AG20443 (cell line): ENCODE measurements at regions not wholly inside any gene's neighbourhood (a gene's known extent, or its start where the extent isn't known, plus 50 kb on each side); places are given as distances from the start of the nearest gene placed in this dataset.

Source experiments
- DNase-seq: peaks from one replicate; pipeline ENCODE4 v3.0.0; 2012; ENCODE audit warnings: low spot score, mixed read lengths

GRCh38 chr6:145485288-145485687 is 250.0 kb downstream of the EPM2A start:
- no peak for DNase-seq

GRCh38 chr6:145486306-145486705 is 249.0 kb downstream of the EPM2A start:
- DNase-seq: no peak

DNA sequence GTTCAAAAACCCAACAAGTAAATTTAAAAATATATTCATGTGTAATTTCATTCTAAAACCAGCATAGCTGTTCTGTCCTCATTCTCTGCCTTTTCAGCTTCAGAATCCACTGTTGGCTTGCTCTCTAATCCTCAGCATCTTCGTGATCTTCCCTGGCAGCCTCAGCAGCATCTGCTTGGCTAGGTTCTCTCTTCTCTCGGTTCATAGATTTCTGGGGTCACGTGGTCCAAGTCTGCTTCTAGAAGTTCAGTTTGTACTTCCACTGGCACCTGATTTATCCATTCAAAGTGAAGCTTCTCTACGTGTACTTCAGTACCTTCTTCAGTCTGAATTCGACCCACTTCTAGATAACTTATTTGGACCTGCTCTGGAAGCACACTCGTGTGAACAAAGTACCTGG is 245.7 kb downstream of the EPM2A start:
- no peak for DNase-seq

DNA sequence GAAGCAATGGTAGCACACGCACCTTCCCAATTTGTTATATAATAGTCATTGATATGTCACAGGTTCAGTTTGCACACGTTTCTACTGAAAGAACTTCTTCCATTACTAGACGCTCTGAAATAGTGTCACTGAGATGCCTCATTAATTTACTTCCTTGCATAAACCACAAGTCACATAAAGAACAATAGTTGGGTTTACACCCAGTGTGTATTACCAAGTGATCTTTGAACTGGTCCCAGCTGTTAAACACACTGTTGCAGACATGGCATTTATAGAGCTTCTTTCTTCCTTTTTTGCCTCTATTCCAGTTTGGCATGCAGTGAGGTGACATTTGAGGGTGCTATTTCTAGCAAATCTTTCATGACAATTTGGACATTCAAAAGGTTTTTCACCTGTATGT is 245.3 kb downstream of the EPM2A start:
- no peak for DNase-seq

DNA sequence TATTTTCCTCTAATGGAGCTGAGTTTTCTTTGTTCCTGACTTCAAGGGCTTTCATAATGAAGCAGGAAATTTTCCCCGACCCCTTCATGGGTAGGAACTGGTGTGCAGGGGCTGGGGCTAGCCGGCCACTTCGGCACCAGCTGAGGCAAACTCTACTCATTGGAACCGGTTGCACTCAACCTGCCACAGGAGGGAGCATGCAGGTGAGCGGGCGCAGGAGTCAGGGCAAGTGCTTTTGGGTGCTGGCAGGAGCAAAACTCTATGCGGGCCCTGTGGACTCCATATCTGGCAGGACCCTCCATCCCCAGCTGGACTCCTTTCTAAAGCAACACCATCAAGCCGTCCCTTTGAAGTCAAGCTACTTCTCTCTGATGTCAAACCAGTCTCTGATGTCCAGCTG is 244.2 kb downstream of the EPM2A start:
- no peak for DNase-seq

GRCh38 chr6:145497006-145497405 is 238.3 kb downstream of the EPM2A start:
- DNase-seq: no peak

GRCh38 chr6:145498425-145498824 is 236.9 kb downstream of the EPM2A start:
- DNase-seq: no peak

GRCh38 chr6:145502416-145502815 is 232.9 kb downstream of the EPM2A start:
- DNase-seq: no peak

GRCh38 chr6:145506136-145506535 is 229.2 kb downstream of the EPM2A start:
- DNase-seq: no peak

- peak; percentile 22 for DNase-seq
These were observed 228.8 kb downstream of the EPM2A start for GRCh38 chr6:145506565-145506964.

- no peak for DNase-seq
These were observed 228.1 kb downstream of the EPM2A start for GRCh38 chr6:145507239-145507638.

- no peak for DNase-seq
These were observed 227.2 kb downstream of the EPM2A start for GRCh38 chr6:145508107-145508506.

DNA sequence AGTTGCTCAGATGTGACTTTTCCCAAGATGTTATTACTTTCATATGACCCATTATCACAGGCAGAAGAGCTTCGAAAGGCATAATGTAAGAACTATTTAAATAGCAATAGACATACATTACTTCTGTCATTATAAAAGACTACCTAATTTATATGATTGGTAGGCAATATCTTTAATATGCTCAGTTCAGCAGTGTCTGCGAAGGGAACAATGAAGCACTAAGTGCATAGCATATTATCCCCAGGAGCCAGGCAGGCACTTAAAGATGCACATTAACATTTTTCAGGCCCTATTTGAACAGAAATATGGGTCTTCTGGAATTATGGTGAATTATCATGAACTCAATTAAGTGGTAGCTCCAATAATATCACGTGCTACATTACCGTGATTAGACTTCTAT is 217.8 kb downstream of the EPM2A start:
- no peak for DNase-seq

GRCh38 chr6:145525038-145525437 is 210.3 kb downstream of the EPM2A start:
- no peak for DNase-seq

- DNase-seq: no peak
These were observed 205.7 kb downstream of the EPM2A start for GRCh38 chr6:145529582-145529981.

- DNase-seq: no peak
These were observed 204.9 kb downstream of the EPM2A start for GRCh38 chr6:145530454-145530853.

DNA sequence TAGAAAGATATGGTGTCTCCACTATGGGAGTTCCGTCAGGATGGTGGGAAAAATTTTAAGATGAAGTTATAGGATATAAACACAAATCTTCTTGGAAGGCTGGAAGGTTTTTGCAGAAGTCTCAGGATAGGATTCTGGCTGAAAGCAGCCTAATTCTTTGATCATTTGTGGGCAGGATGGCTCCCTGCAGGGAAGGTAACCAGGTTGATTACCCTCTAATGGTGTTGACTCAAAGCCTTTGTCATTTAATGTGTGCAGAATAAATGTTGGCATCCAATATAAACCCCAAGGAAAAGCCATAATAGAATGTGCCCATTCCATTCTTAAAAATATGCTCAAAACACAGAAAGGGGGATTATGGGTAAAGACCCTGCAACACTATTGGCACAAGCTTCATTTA is 204.3 kb downstream of the EPM2A start:
- no peak for DNase-seq

DNA sequence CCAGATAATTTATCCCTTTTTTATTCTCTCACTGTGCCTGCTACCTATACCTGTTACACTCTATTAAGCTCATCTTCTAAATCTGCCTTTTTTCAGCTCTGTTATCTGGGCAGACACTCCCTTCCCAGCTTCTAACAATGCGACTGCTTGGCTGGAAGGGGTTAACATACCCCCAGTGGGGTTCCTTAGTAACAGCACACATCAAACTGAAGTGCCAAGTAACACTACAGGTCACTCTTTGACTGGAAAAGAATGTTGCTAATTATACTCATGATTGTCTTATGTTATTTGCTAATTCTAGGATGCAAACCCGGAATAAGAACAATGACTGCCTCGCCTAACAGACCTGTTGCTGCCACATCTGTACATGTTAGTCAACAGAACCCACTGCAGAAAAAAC is 203.5 kb downstream of the EPM2A start:
- no peak for DNase-seq

DNA sequence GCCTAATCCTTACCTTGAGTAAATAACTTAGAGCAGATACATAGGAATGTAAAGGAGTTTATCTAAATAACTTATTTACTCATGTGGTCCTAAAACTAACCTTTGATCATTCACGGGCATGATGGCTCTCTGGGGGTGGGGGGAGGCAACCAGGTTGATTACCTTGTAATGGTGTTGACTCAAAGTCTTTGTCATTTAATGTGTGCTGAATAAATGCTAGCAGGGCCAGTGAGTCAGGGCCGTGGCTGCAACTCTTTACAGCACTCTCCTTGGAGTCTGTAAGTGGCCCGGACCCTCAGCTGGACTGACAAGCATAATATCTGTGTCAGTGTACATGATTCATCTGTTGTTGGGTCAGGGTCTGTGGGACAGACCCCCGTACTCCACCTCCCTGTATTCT is 203.0 kb downstream of the EPM2A start:
- no peak for DNase-seq

DNA sequence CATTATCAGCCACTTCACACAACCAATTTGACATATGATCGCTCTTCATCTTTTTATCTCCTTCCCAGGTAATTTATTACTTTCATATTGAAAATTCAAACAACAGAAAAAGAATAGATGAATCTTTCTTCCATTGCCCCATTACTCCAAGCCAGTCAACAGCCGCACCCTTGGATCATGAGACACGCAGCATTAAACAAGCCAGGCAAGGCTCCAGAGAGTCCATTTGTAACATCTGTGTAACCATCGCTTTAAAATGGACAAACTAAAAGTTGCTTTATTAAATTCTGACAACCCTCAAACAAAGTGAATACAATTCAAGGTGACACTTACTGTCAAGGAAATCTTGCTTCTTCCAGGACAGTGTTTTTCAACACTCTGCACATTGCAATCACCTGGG is 200.3 kb downstream of the EPM2A start:
- peak; percentile 13 for DNase-seq

DNA sequence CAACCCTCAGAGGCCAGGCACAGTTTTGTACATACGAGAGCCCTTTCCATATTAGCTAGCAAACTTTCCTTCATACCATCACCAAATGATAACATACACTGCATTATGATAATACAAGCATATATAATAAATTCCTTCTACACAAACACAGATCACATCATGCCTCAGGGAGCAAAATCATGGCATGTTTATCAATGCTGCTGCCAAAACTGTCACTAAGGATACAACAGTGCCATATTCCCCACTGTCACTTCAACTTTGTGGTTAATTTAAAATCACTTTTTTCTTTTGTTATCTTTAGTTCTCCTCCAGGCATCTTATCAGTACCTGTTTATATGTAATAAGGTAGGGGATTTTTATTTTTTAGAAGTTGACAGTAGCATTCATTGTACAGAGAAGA is 196.3 kb downstream of the EPM2A start:
- DNase-seq: no peak

GRCh38 chr6:145539831-145540230 is 195.5 kb downstream of the EPM2A start:
- peak; percentile 10 for DNase-seq

DNA sequence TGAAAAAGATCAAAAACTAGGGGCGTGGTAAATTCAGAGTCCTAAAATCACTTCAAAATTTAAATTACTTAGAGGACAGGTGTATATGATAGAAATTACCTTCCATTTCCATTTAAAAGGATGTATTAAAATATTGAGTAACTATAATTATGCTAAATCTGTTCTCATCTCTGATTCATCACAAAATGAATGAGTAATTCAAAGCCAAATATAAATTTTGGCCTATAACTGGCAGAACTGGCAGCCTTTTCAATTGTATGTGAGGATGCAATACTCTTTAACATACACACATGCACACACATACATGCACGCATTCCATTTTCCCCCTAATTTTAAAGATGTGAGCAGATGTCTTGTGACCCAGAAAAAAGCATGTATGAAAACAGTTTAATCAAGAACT is 194.6 kb downstream of the EPM2A start:
- no peak for DNase-seq

DNA sequence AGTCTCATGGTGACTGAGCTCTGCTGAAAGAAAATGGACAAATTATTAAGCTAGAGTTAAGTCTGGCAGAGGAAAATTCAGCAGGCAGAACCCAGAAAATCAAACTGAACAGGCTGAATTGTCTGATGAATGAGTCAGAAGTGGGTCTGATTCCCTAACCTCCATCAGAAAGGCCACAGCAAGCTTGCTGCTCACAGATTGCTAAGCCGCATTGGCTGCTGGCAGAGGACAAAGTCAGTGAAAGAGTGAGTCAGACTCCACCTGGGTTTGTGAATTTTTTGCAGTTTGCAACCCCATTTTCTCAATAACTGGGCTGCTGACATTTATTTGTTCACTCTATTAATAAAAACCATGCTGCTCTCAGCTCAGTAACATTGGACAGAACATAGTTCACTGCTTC is 191.3 kb downstream of the EPM2A start:
- DNase-seq: peak; percentile 16

GRCh38 chr6:145544514-145544913 is 190.8 kb downstream of the EPM2A start:
- no peak for DNase-seq
